NCI-H1436 treated with DMSO at 0.1 percent for 48 hours (cell line): ENCODE measurements at regions not wholly inside any gene's neighbourhood (a gene's known extent, or its start where the extent isn't known, plus 50 kb on each side); places are given as distances from the start of the nearest gene placed in this dataset.

Experiments
- DNase-seq: peaks from one replicate; lab custom pipeline; 2025; lab: John Stamatoyannopoulos, UW

GRCh38 chr10:128898133-128898915 lies 568.7 kb upstream of the MGMT start:
- no peak for DNase-seq

- no peak for DNase-seq
These were observed 568.2 kb upstream of the MGMT start for GRCh38 chr10:128898916-128899195.

GRCh38 chr10:128900456-128900855 lies 566.6 kb upstream of the MGMT start:
- DNase-seq: no peak

- no peak for DNase-seq
These were observed 565.8 kb upstream of the MGMT start for GRCh38 chr10:128901236-128901635.

- DNase-seq: no peak
These were observed 564.9 kb upstream of the MGMT start for GRCh38 chr10:128902031-128902710.

- DNase-seq: no peak
These were observed 559.7 kb upstream of the MGMT start for GRCh38 chr10:128907155-128907941.

GRCh38 chr10:128908099-128908498 lies 558.9 kb upstream of the MGMT start:
- no peak for DNase-seq

- no peak for DNase-seq
These were observed 558.5 kb upstream of the MGMT start for GRCh38 chr10:128908499-128908898.

GRCh38 chr10:128912568-128913311 lies 554.3 kb upstream of the MGMT start:
- no peak for DNase-seq

GRCh38 chr10:128914681-128915080 lies 552.4 kb upstream of the MGMT start:
- no peak for DNase-seq

- no peak for DNase-seq
These were observed 551.4 kb upstream of the MGMT start for GRCh38 chr10:128915630-128916029.

- DNase-seq: no peak
These were observed 550.7 kb upstream of the MGMT start for GRCh38 chr10:128916383-128916782.

- no peak for DNase-seq
These were observed 545.5 kb upstream of the MGMT start for GRCh38 chr10:128921389-128922022.

- no peak for DNase-seq
These were observed 544.9 kb upstream of the MGMT start for GRCh38 chr10:128922172-128922571.

GRCh38 chr10:128922619-128923196 lies 544.3 kb upstream of the MGMT start:
- no peak for DNase-seq

- DNase-seq: no peak
These were observed 542.1 kb upstream of the MGMT start for GRCh38 chr10:128924918-128925317.

- no peak for DNase-seq
These were observed 540.3 kb upstream of the MGMT start for GRCh38 chr10:128926711-128927110.

GRCh38 chr10:128927497-128928161 lies 539.4 kb upstream of the MGMT start:
- no peak for DNase-seq

GRCh38 chr10:128928231-128928836 lies 538.7 kb upstream of the MGMT start:
- DNase-seq: no peak

GRCh38 chr10:128929131-128929530 lies 537.9 kb upstream of the MGMT start:
- no peak for DNase-seq
